SK-N-DZ (cell line): ENCODE measurements at regions not wholly inside any gene's neighbourhood (a gene's known extent, or its start where the extent isn't known, plus 50 kb on each side); places are given as distances from the start of the nearest gene placed in this dataset.
A peak's percentile ranks its signal among the peaks of the same experiment; 100 is the strongest.

Experiments used
- DNase-seq: peaks from one replicate; pipeline ENCODE4 v3.0.0-alpha.2; 2015; ENCODE audit warnings: low spot score

GRCh38 chr1:112264010-112264409 lies 132.0 kb upstream of the CTTNBP2NL start:
- DNase-seq, result no peak

- no peak for DNase-seq
These were observed 131.5 kb upstream of the CTTNBP2NL start for GRCh38 chr1:112264553-112264952.

- DNase-seq, result no peak
These were observed 130.1 kb upstream of the CTTNBP2NL start for GRCh38 chr1:112265931-112266330.

- DNase-seq, result no peak
These were observed 128.8 kb upstream of the CTTNBP2NL start for GRCh38 chr1:112267206-112267605.

- DNase-seq, result no peak
These were observed 128.1 kb upstream of the CTTNBP2NL start for GRCh38 chr1:112267929-112268328.

GRCh38 chr1:112268408-112268807 lies 127.6 kb upstream of the CTTNBP2NL start:
- DNase-seq, result no peak

GRCh38 chr1:112271270-112271669 lies 124.7 kb upstream of the CTTNBP2NL start:
- DNase-seq, result no peak

DNA sequence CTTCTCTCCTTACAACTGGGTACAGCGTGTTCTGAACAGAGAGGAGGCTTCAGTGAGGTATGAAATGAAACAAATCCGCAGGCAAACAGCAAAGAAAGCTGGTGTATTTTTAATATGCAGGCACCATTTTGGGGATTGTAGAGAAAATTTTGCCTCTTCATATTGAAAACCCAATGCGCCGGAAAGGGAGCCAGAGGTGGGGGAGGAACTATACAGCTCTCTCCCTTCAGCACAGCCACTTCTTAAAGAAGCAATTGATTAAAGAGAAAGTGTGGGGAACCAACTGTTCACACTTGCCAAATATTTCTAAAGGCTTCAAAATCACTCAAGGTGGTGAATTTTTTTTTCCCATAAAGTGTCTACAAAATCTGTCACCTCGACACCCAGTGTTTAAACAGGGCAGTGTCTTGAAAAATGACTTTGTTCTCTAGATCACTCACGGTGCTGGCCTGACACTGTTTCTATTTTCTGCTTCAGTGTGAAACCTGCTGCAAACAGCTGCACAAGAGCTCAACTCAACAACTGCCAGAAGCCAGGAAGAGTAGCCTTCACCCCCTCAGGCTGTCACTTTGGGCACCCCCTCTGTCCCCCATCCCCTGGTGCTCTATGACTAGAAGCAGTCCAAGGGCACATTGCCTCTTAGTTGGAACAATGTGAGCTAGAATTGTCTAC lies 123.8 kb upstream of the CTTNBP2NL start:
- no peak for DNase-seq

DNA sequence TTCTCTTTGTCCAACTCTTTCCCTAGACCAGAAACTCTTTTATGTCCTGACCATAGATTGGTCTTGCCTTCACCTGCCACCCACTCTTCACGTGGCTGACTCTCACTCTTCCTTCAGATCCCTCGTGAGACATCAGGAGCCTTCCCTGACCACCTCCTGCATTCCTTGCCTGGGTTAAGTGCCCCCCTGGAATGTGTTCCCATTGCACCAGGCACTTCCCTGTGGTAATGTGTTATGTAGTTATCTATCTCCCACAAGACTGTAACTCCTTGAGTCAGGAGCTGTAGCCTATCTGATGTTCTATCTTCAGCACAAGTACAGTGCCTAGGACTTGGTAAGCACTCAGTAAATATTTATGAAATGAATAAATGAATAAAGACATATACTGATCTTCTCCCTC lies 111.2 kb upstream of the CTTNBP2NL start:
- no peak for DNase-seq

GRCh38 chr1:112285316-112285715 lies 110.7 kb upstream of the CTTNBP2NL start:
- no peak for DNase-seq

- no peak for DNase-seq
These were observed 110.3 kb upstream of the CTTNBP2NL start for GRCh38 chr1:112285746-112286145.

- no peak for DNase-seq
These were observed 99.1 kb upstream of the CTTNBP2NL start for GRCh38 chr1:112296908-112297307.

- DNase-seq, result no peak
These were observed 98.5 kb upstream of the CTTNBP2NL start for GRCh38 chr1:112297536-112297935.

- DNase-seq, result peak; percentile 40
These were observed 97.5 kb upstream of the CTTNBP2NL start for GRCh38 chr1:112298558-112298957.

- no peak for DNase-seq
These were observed 91.9 kb upstream of the CTTNBP2NL start for GRCh38 chr1:112304126-112304525.

DNA sequence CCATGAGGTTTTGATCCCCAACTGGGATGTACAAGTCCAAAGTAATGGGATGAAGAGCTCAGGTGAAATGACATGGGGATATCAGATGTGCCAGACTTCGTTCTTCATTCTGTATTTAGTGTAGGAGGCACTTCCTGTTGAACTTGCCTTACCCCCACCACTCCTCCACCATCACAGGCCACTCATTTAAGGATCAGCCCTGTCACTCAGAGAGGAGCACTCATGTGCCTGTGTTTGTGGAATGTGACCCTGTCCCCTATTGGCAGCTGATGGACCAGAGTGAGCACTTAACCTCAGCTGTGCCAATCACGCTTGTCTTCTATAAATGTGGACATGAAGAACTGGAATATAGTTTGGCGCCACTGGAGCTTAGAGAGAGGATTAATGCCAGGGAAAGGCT lies 91.4 kb upstream of the CTTNBP2NL start:
- no peak for DNase-seq

DNA sequence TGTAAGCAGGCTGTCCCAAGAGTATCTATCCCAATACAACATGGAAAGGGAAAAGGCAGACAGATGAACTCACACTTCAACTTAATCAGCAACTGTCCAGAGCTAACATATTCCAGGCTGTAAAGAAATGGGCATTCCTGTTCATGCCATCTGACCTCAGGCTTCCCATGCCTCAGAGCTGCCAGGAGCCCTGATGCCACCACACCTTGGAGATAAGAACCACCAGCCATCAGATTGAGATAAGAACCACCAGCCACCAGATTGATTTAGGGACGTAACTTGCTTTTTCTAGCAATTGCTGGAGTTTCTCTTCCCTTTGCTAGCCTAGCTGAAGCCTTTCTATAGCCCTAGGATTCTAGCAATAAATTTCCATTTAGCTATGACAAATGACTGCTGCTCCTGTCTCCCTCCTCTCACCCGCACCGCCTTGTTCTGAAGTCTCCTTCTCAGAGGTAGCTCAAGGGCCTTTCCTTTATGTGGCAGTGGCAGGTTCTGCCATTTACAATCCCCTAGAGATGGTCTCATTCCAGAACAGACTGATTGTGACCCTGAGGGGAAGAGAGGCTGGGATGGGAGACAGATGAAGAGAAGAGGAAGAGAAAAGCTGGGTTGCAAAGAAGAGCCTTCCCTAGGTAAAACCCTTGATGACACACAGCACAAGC lies 88.0 kb upstream of the CTTNBP2NL start:
- no peak for DNase-seq

- no peak for DNase-seq
These were observed 87.3 kb upstream of the CTTNBP2NL start for GRCh38 chr1:112308716-112309115.

- DNase-seq, result no peak
These were observed 86.5 kb upstream of the CTTNBP2NL start for GRCh38 chr1:112309499-112309898.

DNA sequence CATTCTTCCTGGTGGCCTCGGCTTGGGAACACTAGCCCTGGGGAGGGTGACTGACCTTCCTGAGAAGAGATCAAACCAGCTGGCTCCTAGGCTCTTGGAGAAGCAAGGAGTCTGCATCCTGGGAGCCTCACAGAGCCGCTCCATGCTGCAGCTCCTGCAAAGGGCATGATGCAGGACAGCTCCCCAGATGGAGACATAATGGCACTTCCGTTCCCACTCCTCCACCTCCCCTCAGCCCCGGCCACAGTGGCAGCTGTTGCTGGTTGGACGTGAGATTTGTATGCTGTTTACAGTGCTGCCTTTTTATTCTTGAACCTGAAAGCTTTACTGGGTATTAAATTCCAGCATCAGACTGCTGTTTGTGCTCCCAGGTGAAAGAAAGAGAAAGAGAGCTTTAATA lies 83.7 kb upstream of the CTTNBP2NL start:
- no peak for DNase-seq

DNA sequence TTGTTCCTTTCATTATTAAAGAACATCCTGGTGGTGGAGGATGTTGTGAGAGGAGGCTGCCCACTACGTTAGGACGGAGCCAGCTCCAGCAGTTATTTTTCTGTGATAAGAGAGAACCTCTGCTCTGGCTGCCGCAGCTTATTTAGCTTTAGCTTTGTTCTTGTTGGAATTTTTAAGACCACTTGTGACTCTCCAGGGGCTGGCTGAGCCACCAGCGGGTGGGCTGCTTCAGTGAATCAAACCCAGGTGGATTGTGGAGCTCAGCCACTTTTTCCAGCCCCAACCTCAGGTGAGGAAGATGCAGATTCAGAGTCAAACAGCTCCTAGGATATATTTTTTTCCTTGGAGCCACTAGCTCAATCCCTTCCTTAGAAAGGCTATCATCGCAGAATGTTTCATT lies 83.1 kb upstream of the CTTNBP2NL start:
- DNase-seq, result no peak

GRCh38 chr1:112316254-112316913 lies 79.6 kb upstream of the CTTNBP2NL start:
- no peak for DNase-seq

DNA sequence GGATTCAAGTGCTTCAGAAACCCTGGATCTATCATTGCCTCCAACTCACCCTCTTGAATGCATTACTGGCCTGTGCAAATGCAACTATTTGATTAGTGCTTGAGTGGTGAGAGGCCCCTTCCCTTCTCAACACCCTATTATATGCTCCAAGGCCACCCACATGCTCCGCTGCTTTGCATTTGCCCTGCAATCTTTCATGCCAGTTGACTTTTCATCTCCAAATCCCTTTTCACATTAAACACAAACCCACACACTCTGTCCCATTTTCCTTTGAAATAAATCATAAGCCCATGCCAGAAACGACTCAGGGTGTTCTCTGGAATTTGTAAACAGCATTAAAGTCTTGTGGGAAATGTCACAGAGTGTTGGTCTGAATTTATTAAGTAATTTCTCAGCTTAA lies 78.9 kb upstream of the CTTNBP2NL start:
- no peak for DNase-seq
